Astrocyte of the cerebellum (primary cell): ENCODE measurements at regions not wholly inside any gene's neighbourhood (a gene's known extent, or its start where the extent isn't known, plus 50 kb on each side); places are given as distances from the start of the nearest gene placed in this dataset.
"Not testable (repeated sequence)": the region's sequence is repeated elsewhere in the genome, so short reads cannot be mapped to it uniquely, and the experiment has no call there.

Experiments
- DNase-seq: peaks from one replicate; pipeline ENCODE4 v3.0.0-alpha.2; 2011; ENCODE audit warnings: low read depth
- H3K4me3 ChIP-seq: 2 replicates; pipeline ENCODE4 v1.5.1; 2011; ENCODE audit warnings: mild to moderate bottlenecking, low read depth, low read length, moderate library complexity
- in situ Hi-C: cut with HindIII; loops from 2 replicates; pipeline ENCODE4 v1.10.0; 2017; ENCODE audit warnings: low sequenced_read_pairs

- DNase-seq, in situ Hi-C loops, H3K4me3 ChIP-seq: not testable (repeated sequence)
Observed at GRCh38 chr2:111455016-111456015, 334.6 kb downstream of the BCL2L11 start.

- in situ Hi-C loops, H3K4me3 ChIP-seq, DNase-seq: not testable (repeated sequence)
Observed at GRCh38 chr2:111457191-111457590, 336.5 kb downstream of the BCL2L11 start.

GRCh38 chr2:111460901-111461300 is 340.2 kb downstream of the BCL2L11 start:
- H3K4me3 ChIP-seq, DNase-seq, in situ Hi-C loops: not testable (repeated sequence)

GRCh38 chr2:111461831-111462230 is 341.1 kb downstream of the BCL2L11 start:
- H3K4me3 ChIP-seq, DNase-seq, in situ Hi-C loops: not testable (repeated sequence)

GRCh38 chr2:111462572-111462971 is 341.9 kb downstream of the BCL2L11 start:
- DNase-seq, in situ Hi-C loops, H3K4me3 ChIP-seq: not testable (repeated sequence)

GRCh38 chr2:111463238-111463848 is 342.6 kb downstream of the BCL2L11 start:
- in situ Hi-C loops, H3K4me3 ChIP-seq, DNase-seq: not testable (repeated sequence)

- H3K4me3 ChIP-seq, in situ Hi-C loops, DNase-seq: not testable (repeated sequence)
Observed at GRCh38 chr2:111463956-111464355, 343.2 kb downstream of the BCL2L11 start.

GRCh38 chr2:111464367-111464766 is 343.7 kb downstream of the BCL2L11 start:
- in situ Hi-C loops, DNase-seq, H3K4me3 ChIP-seq: not testable (repeated sequence)

- H3K4me3 ChIP-seq, DNase-seq, in situ Hi-C loops: not testable (repeated sequence)
Observed at GRCh38 chr2:111465521-111465920, 344.8 kb downstream of the BCL2L11 start.

- DNase-seq, H3K4me3 ChIP-seq, in situ Hi-C loops: not testable (repeated sequence)
Observed at GRCh38 chr2:111466744-111467143, 346.0 kb downstream of the BCL2L11 start.

GRCh38 chr2:111470924-111471323 is 350.2 kb downstream of the BCL2L11 start:
- DNase-seq, H3K4me3 ChIP-seq, in situ Hi-C loops: not testable (repeated sequence)

- DNase-seq, H3K4me3 ChIP-seq, in situ Hi-C loops: not testable (repeated sequence)
Observed at GRCh38 chr2:111471791-111472530, 351.2 kb downstream of the BCL2L11 start.

GRCh38 chr2:111472844-111473403 is 352.2 kb downstream of the BCL2L11 start:
- H3K4me3 ChIP-seq, in situ Hi-C loops, DNase-seq: not testable (repeated sequence)

GRCh38 chr2:111473522-111473921 is 352.8 kb downstream of the BCL2L11 start:
- DNase-seq, H3K4me3 ChIP-seq, in situ Hi-C loops: not testable (repeated sequence)

GRCh38 chr2:111474198-111474705 is 353.5 kb downstream of the BCL2L11 start:
- in situ Hi-C loops, H3K4me3 ChIP-seq: not testable (repeated sequence)

GRCh38 chr2:111478335-111478734 is 357.6 kb downstream of the BCL2L11 start:
- H3K4me3 ChIP-seq, in situ Hi-C loops, DNase-seq: not testable (repeated sequence)

More at GRCh38 chr2:111474198-111474705, 353.5 kb downstream of the BCL2L11 start:
- not testable (repeated sequence) for DNase-seq

- in situ Hi-C loops, H3K4me3 ChIP-seq, DNase-seq: not testable (repeated sequence)
Observed at GRCh38 chr2:111478871-111479318, 358.2 kb downstream of the BCL2L11 start.
